Gastroesophageal sphincter (tissue), 3 donors: ENCODE measurements at regions not wholly inside any gene's neighbourhood (a gene's known extent, or its start where the extent isn't known, plus 50 kb on each side); places are given as distances from the start of the nearest gene placed in this dataset.
"Not testable (repeated sequence)": the region's sequence is repeated elsewhere in the genome, so short reads cannot be mapped to it uniquely, and the experiment has no call there.

ENCODE experiments used
- POLR2AphosphoS5 ChIP-seq: sonication (generic); formaldehyde crosslinking; IDR thresholded peaks from one replicate; pipeline ENCODE4 v1.6.1; 2017; ENCODE audit warnings: antibody characterized with exemption
- TF ChIP-seq, protein P1 (sequence below), 4 experiments: fragments of 200-600 bp in 2 of 4; fragments of 450-650 bp in 2 of 4; sonication (generic) in 1 of 4; IDR thresholded peaks; one replicate each; pipeline ENCODE4 v1.5.1; 2017 to 2019; ENCODE audit warnings: antibody characterized with exemption in 4 of 4, mild to moderate bottlenecking in 2 of 4, moderate library complexity in 2 of 4

DNA sequence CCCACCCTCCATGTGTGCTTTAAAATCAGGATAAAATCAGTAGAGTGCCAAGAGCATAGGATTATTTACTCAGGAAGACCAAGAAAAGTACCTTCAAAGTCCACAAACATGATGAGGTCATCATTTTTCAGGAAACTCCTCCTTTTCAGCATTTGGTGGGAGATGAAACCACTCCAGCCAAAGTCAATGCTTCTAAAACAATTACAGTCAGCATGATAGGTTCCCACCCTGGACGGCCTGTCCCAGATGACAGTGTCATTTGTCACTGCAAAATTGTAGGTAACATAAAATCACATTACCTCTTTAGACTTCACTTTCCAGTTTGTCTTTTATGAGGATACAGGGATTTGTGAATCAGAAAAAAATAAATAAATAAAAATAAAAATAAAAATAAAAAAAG, 638.0 kb downstream of the SPATA31A6 start:
- TF ChIP-seq, protein P1, sequence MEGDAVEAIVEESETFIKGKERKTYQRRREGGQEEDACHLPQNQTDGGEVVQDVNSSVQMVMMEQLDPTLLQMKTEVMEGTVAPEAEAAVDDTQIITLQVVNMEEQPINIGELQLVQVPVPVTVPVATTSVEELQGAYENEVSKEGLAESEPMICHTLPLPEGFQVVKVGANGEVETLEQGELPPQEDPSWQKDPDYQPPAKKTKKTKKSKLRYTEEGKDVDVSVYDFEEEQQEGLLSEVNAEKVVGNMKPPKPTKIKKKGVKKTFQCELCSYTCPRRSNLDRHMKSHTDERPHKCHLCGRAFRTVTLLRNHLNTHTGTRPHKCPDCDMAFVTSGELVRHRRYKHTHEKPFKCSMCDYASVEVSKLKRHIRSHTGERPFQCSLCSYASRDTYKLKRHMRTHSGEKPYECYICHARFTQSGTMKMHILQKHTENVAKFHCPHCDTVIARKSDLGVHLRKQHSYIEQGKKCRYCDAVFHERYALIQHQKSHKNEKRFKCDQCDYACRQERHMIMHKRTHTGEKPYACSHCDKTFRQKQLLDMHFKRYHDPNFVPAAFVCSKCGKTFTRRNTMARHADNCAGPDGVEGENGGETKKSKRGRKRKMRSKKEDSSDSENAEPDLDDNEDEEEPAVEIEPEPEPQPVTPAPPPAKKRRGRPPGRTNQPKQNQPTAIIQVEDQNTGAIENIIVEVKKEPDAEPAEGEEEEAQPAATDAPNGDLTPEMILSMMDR (IDR thresholded peaks at IDR 0.05), result not testable (repeated sequence)
- TF ChIP-seq POLR2AphosphoS5, result not testable (repeated sequence)
